ENCODE measurements at regions not wholly inside any gene's neighbourhood (a gene's known extent, or its start where the extent isn't known, plus 50 kb on each side); places are given as distances from the start of the nearest gene placed in this dataset.

DNA sequence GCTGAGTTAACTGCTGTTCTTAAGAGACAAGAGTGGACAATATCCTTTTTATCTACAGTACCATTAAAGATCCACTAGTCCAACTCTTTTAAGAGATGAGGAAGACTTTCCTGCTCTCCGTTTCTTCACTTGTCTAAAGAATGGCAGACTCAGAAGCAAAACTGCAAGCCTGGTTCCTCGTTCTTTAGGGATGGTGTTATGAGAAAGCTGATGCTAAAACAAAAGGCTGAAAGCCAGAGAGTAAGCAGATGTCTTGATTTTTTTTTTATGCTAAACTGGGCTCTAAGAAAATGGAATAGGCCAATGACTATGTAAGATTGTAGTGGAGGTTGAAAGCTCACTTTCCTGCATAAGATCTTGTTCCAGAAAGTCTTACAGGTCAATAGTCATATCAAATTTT, 78.1 kb downstream of the CNGA2 start:
- TF ChIP-seq CTCF (IDR thresholded peaks at IDR 0.05) (no peak), POLR2AphosphoS5 (IDR thresholded peaks at IDR 0.05) (no peak)
